Lung (tissue), 11 donors: ENCODE measurements at regions not wholly inside any gene's neighbourhood (a gene's known extent, or its start where the extent isn't known, plus 50 kb on each side); places are given as distances from the start of the nearest gene placed in this dataset.

ENCODE experiments used
- ATAC-seq: fragments of 200-7000 bp; cut with Tn5 transposase; one replicate; pipeline ENCODE4 v1.9.1; 2020; ENCODE audit warnings: moderate number of reproducible peaks; ENCODE audit not compliant: insufficient read depth, low FRiP score
- DNase-seq, 3 donors: peaks; one replicate each; pipeline ENCODE4 v3.0.0-alpha.2; 2013 to 2017
- H3K27ac ChIP-seq, 2 donors: one replicate each; pipeline ENCODE4 v1.5.1; 2013; ENCODE audit warnings: mild to moderate bottlenecking in 2 of 2, moderate library complexity in 2 of 2, control low read depth in 1 of 2, inconsistent platforms in 1 of 2, low read depth in 1 of 2, low read length in 1 of 2
- H3K27me3 ChIP-seq, 3 donors: one replicate each; pipeline ENCODE4 v1.5.1; 2013; ENCODE audit warnings: low read length in 2 of 3; ENCODE audit not compliant: control insufficient read depth in 3 of 3, insufficient read depth in 3 of 3
- H3K36me3 ChIP-seq, 4 donors: one replicate each; pipeline ENCODE4 v1.5.1; 2013; ENCODE audit warnings: low read length in 4 of 4, mild to moderate bottlenecking in 1 of 4, moderate library complexity in 1 of 4; ENCODE audit not compliant: control insufficient read depth in 4 of 4, insufficient read depth in 4 of 4
- H3K4me1 ChIP-seq, 5 donors: one replicate each; pipeline ENCODE4 v1.5.1; 2013; ENCODE audit warnings: low read length in 5 of 5, mild to moderate bottlenecking in 2 of 5, moderate library complexity in 1 of 5; ENCODE audit not compliant: control insufficient read depth in 5 of 5, insufficient read depth in 5 of 5
- H3K4me3 ChIP-seq: one replicate; pipeline ENCODE4 v1.5.1; 2013; ENCODE audit warnings: mild to moderate bottlenecking, control low read depth, moderate library complexity
- H3K9ac ChIP-seq, 2 donors: one replicate each; pipeline ENCODE4 v1.5.1; 2013; ENCODE audit warnings: low read length in 2 of 2, control low read depth in 1 of 2; ENCODE audit not compliant: insufficient read depth in 1 of 2
- H3K9me3 ChIP-seq, 4 donors: one replicate each; pipeline ENCODE4 v1.5.1; 2013; ENCODE audit warnings: low read length in 3 of 4, mild to moderate bottlenecking in 1 of 4, moderate library complexity in 1 of 4; ENCODE audit not compliant: control insufficient read depth in 4 of 4, insufficient read depth in 3 of 4
- CTCF ChIP-seq: IDR thresholded peaks from 2 replicates; pipeline ENCODE4 v1.5.1; 2012; ENCODE audit warnings: mild to moderate bottlenecking; ENCODE audit errors: control extremely low read depth, extremely low read depth
- WGBS, 2 donors: extraction: QIAGEN DNeasy Blood & Tissue Kit; methylation state at CpG; one replicate each; pipeline ENCODE4 v1.1.7; 2013; 5-methylcytosine and 5-hydroxymethylcytosine counted together
- donor health status: control.
- donor health status: control.
- donor health status: Bipolar disorder and iron deficiency.
- donor health status: healthy.
- donor health status: DM: yes; HTN: yes; CAD: no.

GRCh38 chr10:33537066-33537465 is 202.6 kb upstream of the NRP1 start:
- no peak overlapping the region for H3K4me3 ChIP-seq
- TF ChIP-seq CTCF: no peak
- ATAC-seq: no peak
- no peak overlapping the region for H3K9ac ChIP-seq
- no peak for DNase-seq
- H3K4me1 ChIP-seq: no peaks in the 10 kb centered on the region
- no peak overlapping the region for H3K27ac ChIP-seq
- H3K9me3 ChIP-seq: peaks cover 0 to 4% (median 0%) of the 10 kb centered on the region in 4 donors
- no peaks in the 10 kb centered on the region for H3K27me3 ChIP-seq
- WGBS, 2 donors: 95 to 96% methylated on average over 1 of the region's 1 CpG
- no peaks in the 10 kb centered on the region for H3K36me3 ChIP-seq

- Histone ChIP-seq H3K4me3 (no peak overlapping the region), H3K36me3 (no peaks in the 10 kb centered on the region), H3K9me3 (peaks cover 0 to 4% (median 0%) of the 10 kb centered on the region in 4 donors), H3K27ac (no peak overlapping the region), H3K27me3 (no peaks in the 10 kb centered on the region), H3K9ac (no peak overlapping the region), H3K4me1 (no peaks in the 10 kb centered on the region)
- DNase-seq (no peak), ATAC-seq (no peak)
- no peak for TF ChIP-seq CTCF
- 89 to 90% methylated on average over 3 of the region's 3 CpGs for WGBS, 2 donors
These were observed 202.0 kb upstream of the NRP1 start for GRCh38 chr10:33536508-33536907.

GRCh38 chr10:33535866-33536265 is 201.4 kb upstream of the NRP1 start:
- no peaks in the 10 kb centered on the region for H3K27me3 ChIP-seq
- no peak for ATAC-seq
- no peak for TF ChIP-seq CTCF
- H3K27ac ChIP-seq: no peak overlapping the region
- H3K36me3 ChIP-seq: no peaks in the 10 kb centered on the region
- no peaks in the 10 kb centered on the region for H3K4me1 ChIP-seq
- peaks cover 0 to 4% (median 0%) of the 10 kb centered on the region in 4 donors for H3K9me3 ChIP-seq
- H3K9ac ChIP-seq: no peak overlapping the region
- DNase-seq: no peak
- no peak overlapping the region for H3K4me3 ChIP-seq

GRCh38 chr10:33534416-33534815 is 199.9 kb upstream of the NRP1 start:
- no peaks in the 10 kb centered on the region for H3K27me3 ChIP-seq
- ATAC-seq: no peak
- peak in 1 of 3 donors; percentile 28 for DNase-seq
- H3K4me3 ChIP-seq: no peak overlapping the region
- peaks cover 0 to 6% (median 0%) of the 10 kb centered on the region in 4 donors for H3K9me3 ChIP-seq
- H3K9ac ChIP-seq: no peak overlapping the region
- 86 to 89% methylated on average over 4 of the region's 4 CpGs for WGBS, 2 donors
- H3K4me1 ChIP-seq: no peaks in the 10 kb centered on the region
- H3K27ac ChIP-seq: no peak overlapping the region
- no peak for TF ChIP-seq CTCF
- no peaks in the 10 kb centered on the region for H3K36me3 ChIP-seq
